K562 (cell line): ENCODE measurements at regions not wholly inside any gene's neighbourhood (a gene's known extent, or its start where the extent isn't known, plus 50 kb on each side); places are given as distances from the start of the nearest gene placed in this dataset.

Experiments
- ATAC-seq: fragments of 200-7000 bp; cut with Tn5 transposase; 3 replicates; pipeline ENCODE4 v1.9.1; 2020; ENCODE audit warnings: moderate library complexity
- BruUV-seq: library from RNA; stranded (reverse); fragments of 400-500 nt; replicated peaks from 2 replicates; lab custom pipeline; 2021; lab: Mats Ljungman, UMichigan
- CTCF ChIA-PET: fragments of 300-600 bp; formaldehyde crosslinking; extraction: SDS; loops from one replicate; lab custom pipeline; 2021; ENCODE audit warnings: low intra/inter-chr PET ratio; lab: Yijun Ruan, JAX
- POLR2A ChIA-PET: fragments of 300-600, 350-650 bp; sonication (Branson Sonifier 250); formaldehyde crosslinking; extraction: SDS; loops from one replicate; lab custom pipeline; 2021; ENCODE audit warnings: antibody characterized with exemption, inconsistent platforms; lab: Yijun Ruan, JAX
- DNase-seq, 4 experiments: peaks; one replicate each; pipeline versions ENCODE4 v3.0.0 to v3.0.0-alpha.2; 2011 to 2018; ENCODE audit warnings: low spot score in 3 of 4, mixed read lengths in 3 of 4; ENCODE audit errors: extremely low read depth in 1 of 4
- FAIRE-seq: peaks from 2 replicates; lab custom pipeline; 2011; peaks lifted over from hg19 to GRCh38; lab: Jason Lieb, UNC
- H2AFZ ChIP-seq: 2 replicates; pipeline ENCODE4 v1.6.0; 2011; ENCODE audit warnings: low read depth, low read length, control low read depth, inconsistent platforms
- H3K27ac ChIP-seq: fragments of 200-600 bp; 3 replicates; pipeline ENCODE4 v1.8.0; 2011; ENCODE audit warnings: low read depth, mild to moderate bottlenecking, control low read depth, inconsistent platforms, low read length, moderate library complexity, mixed read lengths; ENCODE audit errors: extremely low read depth
- H3K27me3 ChIP-seq, 2 experiments: fragments of 300-600 bp in 1 of 2; 2 replicates in 1 of 2; 3 replicates in 1 of 2; pipeline versions ENCODE4 v1.6.0 to v1.8.0; 2011; ENCODE audit warnings: inconsistent platforms in 2 of 2, low read length in 2 of 2, mild to moderate bottlenecking in 1 of 2, mixed read lengths in 1 of 2, moderate library complexity in 1 of 2; ENCODE audit not compliant: control insufficient read depth in 2 of 2, insufficient read depth in 2 of 2
- H3K36me3 ChIP-seq: fragments of 300-600 bp; 3 replicates; pipeline ENCODE4 v1.8.0; 2011; ENCODE audit warnings: mild to moderate bottlenecking, low read length, inconsistent platforms; ENCODE audit not compliant: control insufficient read depth, insufficient read depth
- H3K4me1 ChIP-seq, 2 experiments: fragments of 200-600 bp in 1 of 2; replicated peaks in 1 of 2; 2 replicates in 1 of 2; 3 replicates in 1 of 2; pipeline versions ENCODE4 v1.5.1 to v1.8.0; 2011; ENCODE audit warnings: inconsistent platforms in 2 of 2, low read length in 2 of 2, mild to moderate bottlenecking in 1 of 2, mixed read lengths in 1 of 2, moderate library complexity in 1 of 2; ENCODE audit not compliant: control insufficient read depth in 2 of 2, insufficient read depth in 2 of 2
- H3K4me2 ChIP-seq: 2 replicates; pipeline ENCODE4 v1.6.1; 2011; ENCODE audit warnings: low read length, control low read depth, inconsistent platforms, mixed read lengths; ENCODE audit not compliant: insufficient read depth
- H3K4me3 ChIP-seq: fragments of 200-600 bp; sonication (generic), shearing (Covaris generic); 2 replicates; pipeline ENCODE4 v1.5.1; 2016; ENCODE audit warnings: control low read depth, inconsistent platforms
- H3K79me2 ChIP-seq: fragments of 200-600 bp; 3 replicates; pipeline ENCODE4 v1.8.0; 2011; ENCODE audit warnings: low read length, inconsistent platforms; ENCODE audit not compliant: control insufficient read depth, insufficient read depth
- H3K9ac ChIP-seq, 2 experiments: 2 replicates each; pipeline versions ENCODE4 v1.6.0 to v1.6.1; 2011; ENCODE audit warnings: low read depth in 2 of 2, low read length in 2 of 2, control low read depth in 1 of 2, inconsistent platforms in 1 of 2, mild to moderate bottlenecking in 1 of 2, mixed read lengths in 1 of 2; ENCODE audit not compliant: insufficient read depth in 1 of 2
- H3K9me1 ChIP-seq: one replicate; pipeline ENCODE4 v1.6.0; 2011; ENCODE audit warnings: inconsistent platforms, mild to moderate bottlenecking, low read length, moderate library complexity; ENCODE audit not compliant: control insufficient read depth, insufficient read depth
- H3K9me3 ChIP-seq: replicated peaks from 2 replicates; pipeline ENCODE4 v1.5.1; 2011; ENCODE audit warnings: low read depth, low read length, inconsistent platforms; ENCODE audit not compliant: control insufficient read depth, insufficient read depth
- H4K20me1 ChIP-seq: replicated peaks from 2 replicates; pipeline ENCODE4 v1.6.1; 2011; ENCODE audit warnings: low read length, inconsistent platforms, mixed read lengths; ENCODE audit not compliant: control insufficient read depth, insufficient read depth
- BRCA1 ChIP-seq, 2 experiments: fragments of 450-650 bp in 1 of 2; sonication (generic) in 1 of 2; formaldehyde crosslinking in 1 of 2; IDR thresholded peaks; 2 replicates each; pipeline versions ENCODE4 v1.5.0 to v1.6.1; 2017 to 2020; ENCODE audit warnings: mild to moderate bottlenecking in 1 of 2, missing genetic modification reagents in 1 of 2
- C11orf30 ChIP-seq: fragments of 450-650 bp; IDR thresholded peaks from 2 replicates; pipeline ENCODE4 v1.6.1; 2016; ENCODE audit warnings: low read depth, mild to moderate bottlenecking
- CHD4 ChIP-seq: fragments of 200-600 bp; sonication (generic); IDR thresholded peaks from 3 replicates; pipeline ENCODE4 v1.6.1; 2012; ENCODE audit warnings: low read depth, mild to moderate bottlenecking, mixed read lengths, low read length, inconsistent platforms; ENCODE audit not compliant: insufficient read depth, insufficient replicate concordance, poor library complexity, severe bottlenecking
- CREB1 ChIP-seq, 2 experiments: sonication (generic) in 1 of 2; formaldehyde crosslinking in 1 of 2; IDR thresholded peaks; 2 replicates each; pipeline versions ENCODE4 v1.6.1 to v1.8.0; 2012 to 2022; ENCODE audit warnings: inconsistent platforms in 1 of 2, mild to moderate bottlenecking in 1 of 2, missing genetic modification reagents in 1 of 2, moderate library complexity in 1 of 2
- FOSL1 ChIP-seq: fragments of 200-800 bp; sonication (Bioruptor generic); conservative IDR thresholded peaks from 2 replicates; pipeline ENCODE4 v1.6.1; 2016; ENCODE audit warnings: missing genetic modification characterization, missing compliant biosample characterization
- HCFC1 ChIP-seq: IDR thresholded peaks from 2 replicates; pipeline ENCODE4 v1.6.1; 2012; ENCODE audit warnings: low read depth, low read length, improper control_type of control experiment
- HDAC3 ChIP-seq: fragments of 450-650 bp; IDR thresholded peaks from 2 replicates; pipeline ENCODE4 v1.6.1; 2018; ENCODE audit warnings: borderline replicate concordance, mild to moderate bottlenecking, moderate library complexity; ENCODE audit not compliant: partially characterized antibody
- KLF10 ChIP-seq: fragments of 250-450 bp; sonication (Bioruptor Pico); IDR thresholded peaks from 2 replicates; pipeline ENCODE4 v1.6.1; 2021; ENCODE audit warnings: matching md5 sums
- MAFG ChIP-seq: fragments of 450-650 bp; conservative IDR thresholded peaks from 2 replicates; pipeline ENCODE4 v1.6.1; 2016; ENCODE audit warnings: missing genetic modification characterization, missing compliant biosample characterization
- MAZ ChIP-seq, 2 experiments: fragments of 450-650 bp in 1 of 2; sonication (generic) in 1 of 2; formaldehyde crosslinking; IDR thresholded peaks in 1 of 2; conservative IDR thresholded peaks in 1 of 2; 2 replicates each; pipeline versions ENCODE4 v1.4.0 to v1.5.0; 2020; ENCODE audit warnings: mild to moderate bottlenecking in 1 of 2, missing genetic modification reagents in 1 of 2
- RBM34 ChIP-seq: fragments of 200-400 bp; formaldehyde crosslinking; IDR thresholded peaks from 2 replicates; pipeline ENCODE4 v1.6.1; 2018; ENCODE audit warnings: low read length, borderline replicate concordance; ENCODE audit not compliant: insufficient read depth
- SLC30A9 ChIP-seq: fragments of 250-450 bp; sonication (Bioruptor Pico); IDR thresholded peaks from 2 replicates; pipeline ENCODE4 v1.8.0; 2022; ENCODE audit warnings: mild to moderate bottlenecking, moderate library complexity
- SMARCE1 ChIP-seq: fragments of 450-650 bp; IDR thresholded peaks from 2 replicates; pipeline ENCODE4 v1.7.1; 2016; ENCODE audit warnings: mild to moderate bottlenecking
- ZNF184 ChIP-seq: sonication (generic); formaldehyde crosslinking; IDR thresholded peaks from 2 replicates; pipeline ENCODE4 v1.5.0; 2020; ENCODE audit warnings: missing genetic modification reagents
- ZNF316 ChIP-seq: fragments of 450-650 bp; IDR thresholded peaks from 2 replicates; pipeline ENCODE4 v1.6.1; 2016
- ZNF584 ChIP-seq: fragments of 200-800 bp; sonication (Bioruptor generic); IDR thresholded peaks from 2 replicates; pipeline ENCODE4 v1.6.1; 2016; ENCODE audit warnings: low read depth, mild to moderate bottlenecking, missing genetic modification characterization, missing compliant biosample characterization
- ZNF592 ChIP-seq: fragments of 450-650 bp; IDR thresholded peaks from 2 replicates; pipeline ENCODE4 v1.6.1; 2017; ENCODE audit warnings: antibody characterized with exemption, mild to moderate bottlenecking
- ZNF655 ChIP-seq: fragments of 250-450 bp; sonication (Bioruptor Pico); IDR thresholded peaks from 2 replicates; pipeline ENCODE4 v1.5.0; 2021
- WGBS: fragments of 100-300 bp; shearing (Covaris generic); methylation state at CpG from one replicate; pipeline ENCODE4 v1.1.6; 2016; ENCODE audit warnings: low coverage, mixed read lengths; ENCODE audit not compliant: insufficient coverage; ENCODE audit errors: missing lambda C conversion rate; 5-methylcytosine and 5-hydroxymethylcytosine counted together
- in situ Hi-C: fragments of 300-500 bp; cut with MboI; formaldehyde crosslinking; loops from 4 replicates; pipeline ENCODE4 v1.15.0; 2018; ENCODE audit warnings: inconsistent platforms, mixed read lengths
- intact Hi-C: fragments of 100-400 bp; cut with micrococcal nuclease; formaldehyde crosslinking; loops from 2 replicates; pipeline ENCODE4 v1.14.2; 2022

GRCh38 chr16:79874391-79874790 is 273.9 kb upstream of the MAF start:
- DNase-seq (peak in 2 of 4 experiments; percentile 24 to 34), FAIRE-seq (peak; percentile 40), ATAC-seq (peak; percentile 18)
- POLR2A ChIA-PET: interaction anchor here (1.1 to 1.7 kb wide), 2 partner anchors 10 to 22 kb away, joined by 4 to 5 read pairs; no protein-coding TSS in a partner anchor
- Histone ChIP-seq H3K4me3 (no peak overlapping the region), H2AFZ (peak overlapping the region; percentile 6), H3K9ac (no peak overlapping the region), H3K27ac (no peak overlapping the region), H3K9me1 (no peaks in the 10 kb centered on the region), H3K27me3 (no peaks in the 10 kb centered on the region), H4K20me1 (no peaks in the 10 kb centered on the region), H3K79me2 (no peaks in the 10 kb centered on the region), H3K4me1 (peaks cover 27 to 38% of the 10 kb centered on the region in 2 experiments), H3K4me2 (no peak overlapping the region; the same call in 1 of the 2 replicates), H3K36me3 (no peaks in the 10 kb centered on the region; the same call in 2 of the 3 replicates), H3K9me3 (peaks cover 11% of the 10 kb centered on the region)
- 29% methylated on average over 5 of the region's 5 CpGs for WGBS
- no TSS peak for BruUV-seq
- intact Hi-C loops (no loop called here), in situ Hi-C loops (no loop called here)
- CTCF ChIA-PET: no interaction called here
- TF ChIP-seq CREB1 (IDR thresholded peaks at IDR 0.05): no peak
- TF ChIP-seq CREB1 (CRISPR knock-in tag; IDR thresholded peaks at IDR 0.05): no peak
- TF ChIP-seq FOSL1 (tag): peak; percentile 41; the same call in 1 of the 2 replicates
- no peak for TF ChIP-seq CHD4
- TF ChIP-seq ZNF655: no peak
- no peak for TF ChIP-seq RBM34
- peak; percentile 25; the same call in 1 of the 2 replicates for TF ChIP-seq ZNF316
- no peak for TF ChIP-seq KLF10
- no peak for TF ChIP-seq BRCA1 (IDR thresholded peaks at IDR 0.05)
- TF ChIP-seq BRCA1 (CRISPR knock-in tag; IDR thresholded peaks at IDR 0.05): no peak
- TF ChIP-seq HCFC1: no peak
- no peak for TF ChIP-seq ZNF184 (CRISPR knock-in tag)
- TF ChIP-seq MAFG (tag): peak; percentile 61
- peak; percentile 82; the same call in 1 of the 2 replicates for TF ChIP-seq ZNF592
- no peak for TF ChIP-seq ZNF584 (CRISPR knock-in tag)
- peak; percentile 55 for TF ChIP-seq C11orf30
- TF ChIP-seq MAZ (CRISPR knock-in tag; conservative IDR thresholded peaks at IDR 0.05 in 1 of 2, IDR thresholded peaks at IDR 0.05 in 1 of 2): peak in 1 of 2 experiments; percentile 20; a peak in 1 of 4 replicates
- TF ChIP-seq SMARCE1: no peak
- no peak for TF ChIP-seq HDAC3
- no peak for TF ChIP-seq SLC30A9 (CRISPR knock-in tag)
